ENCODE measurements at regions not wholly inside any gene's neighbourhood (a gene's known extent, or its start where the extent isn't known, plus 50 kb on each side); places are given as distances from the start of the nearest gene placed in this dataset.

DNA sequence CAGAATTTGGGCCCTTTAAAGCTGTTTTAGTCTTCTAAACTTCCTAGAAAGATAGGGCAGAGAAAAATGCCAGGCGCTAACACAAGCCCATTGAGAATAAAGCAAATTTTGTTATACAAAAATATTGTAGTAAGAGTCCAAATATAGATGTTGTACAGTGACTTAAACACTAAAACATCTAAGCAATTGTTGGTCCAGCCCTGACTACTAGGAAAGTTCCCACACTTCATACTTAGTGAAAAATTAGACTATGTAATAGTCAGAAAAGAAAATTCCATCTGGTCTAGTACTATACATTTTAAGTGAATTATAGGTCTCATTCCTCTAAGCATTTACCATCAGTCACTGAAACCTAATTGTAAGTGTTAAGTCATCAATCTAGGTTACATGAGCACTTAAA lies 1518.3 kb upstream of the SLC10A2 start:
- peaks cover 0 to 11% of the 10 kb centered on the region in 2 experiments; a peak in 3 of 4 replicates for H3K4me1 ChIP-seq (ENCODE audit: control insufficient read depth in 1 of 2, insufficient read depth in 2 of 2, low read length in 2 of 2)
- H3K4me2 ChIP-seq (ENCODE audit: low read length), result no peak overlapping the region
- H3K27ac ChIP-seq (ENCODE audit: low read depth, low read length), result no peak overlapping the region
- no peak for TF ChIP-seq CBX3 (IDR thresholded peaks at IDR 0.05; ENCODE audit: low read depth)
- TF ChIP-seq CTCF (IDR thresholded peaks at IDR 0.05 in 2 of 3, conservative IDR thresholded peaks at IDR 0.05 in 1 of 3; ENCODE audit: borderline replicate concordance in 1 of 3, insufficient read depth in 1 of 3, low read depth in 2 of 3, low read length in 2 of 3), result no peak
- TF ChIP-seq RAD21 (IDR thresholded peaks at IDR 0.05; ENCODE audit: low read depth), result no peak
- H3K9me2 ChIP-seq (ENCODE audit: insufficient read depth), result no peaks in the 10 kb centered on the region
- H3K36me3 ChIP-seq (ENCODE audit: control insufficient read depth in 1 of 2, insufficient read depth in 2 of 2, low read length in 2 of 2), result no peaks in the 10 kb centered on the region
- no peaks in the 10 kb centered on the region for H3K79me2 ChIP-seq (ENCODE audit: insufficient read depth, low read length)
- intact Hi-C loops (cut with micrococcal nuclease), result no loop called here
- BruUV-seq (replicated peaks), result no TSS peak
- H4K20me1 ChIP-seq (ENCODE audit: insufficient read depth), result no peaks in the 10 kb centered on the region
- no peaks in the 10 kb centered on the region for H3K9me3 ChIP-seq (ENCODE audit: control insufficient read depth in 1 of 2, insufficient read depth in 1 of 2, low read depth in 1 of 2, low read length in 2 of 2)
- DNase-seq (ENCODE audit: low read depth, low spot score), result no peak
- POLR2A ChIA-PET, result no interaction called here
- RAD21 ChIA-PET (ENCODE audit: low non-redundant PET in 1 of 2, low total read pairs in 2 of 2, uncharacterized antibody in 2 of 2, unreplicated experiment in 2 of 2), result no interaction called here
- H3K4me3 ChIP-seq (replicated peaks in 1 of 2; ENCODE audit: low read depth in 1 of 2, low read length in 2 of 2), result no peak overlapping the region
- H3K9ac ChIP-seq (ENCODE audit: low read length), result no peak overlapping the region
- no peaks in the 10 kb centered on the region for H3K27me3 ChIP-seq (ENCODE audit: insufficient read depth, low read length)
- H2AFZ ChIP-seq (ENCODE audit: low read depth, low read length, poor library complexity, severe bottlenecking), result no peak overlapping the region
- no peak for ATAC-seq
- CTCF ChIA-PET, result no interaction called here

DNA sequence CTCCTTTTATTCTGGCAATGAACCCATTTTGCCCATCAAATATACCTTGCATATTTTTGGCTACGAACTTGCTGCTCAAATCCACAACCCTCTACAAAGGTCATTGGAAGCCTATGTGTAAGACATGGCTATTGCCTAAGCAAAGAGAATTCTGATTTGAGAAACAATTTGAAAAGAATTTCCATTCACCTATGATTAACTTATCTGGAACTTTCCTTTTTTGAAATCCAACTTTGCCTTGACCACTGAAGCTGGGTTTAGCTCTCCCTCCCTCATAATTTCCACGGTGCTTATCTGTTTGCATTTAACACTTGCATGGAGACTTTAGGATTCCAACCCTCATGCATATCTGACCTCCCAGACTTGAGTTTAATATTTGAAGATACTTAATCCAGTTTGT lies 1514.7 kb upstream of the SLC10A2 start:
- Histone ChIP-seq H3K4me2 (ENCODE audit: low read length) (no peak overlapping the region), H2AFZ (ENCODE audit: low read depth, low read length, poor library complexity, severe bottlenecking) (no peak overlapping the region), H3K9ac (ENCODE audit: low read length) (no peak overlapping the region), H3K9me2 (ENCODE audit: insufficient read depth) (no peaks in the 10 kb centered on the region), H3K36me3 (ENCODE audit: control insufficient read depth in 1 of 2, insufficient read depth in 2 of 2, low read length in 2 of 2) (no peaks in the 10 kb centered on the region), H3K79me2 (ENCODE audit: insufficient read depth, low read length) (no peaks in the 10 kb centered on the region), H3K27me3 (ENCODE audit: insufficient read depth, low read length) (no peaks in the 10 kb centered on the region), H3K4me3 (replicated peaks in 1 of 2; ENCODE audit: low read depth in 1 of 2, low read length in 2 of 2) (no peak overlapping the region), H3K27ac (ENCODE audit: low read depth, low read length) (no peak overlapping the region), H3K9me3 (ENCODE audit: control insufficient read depth in 1 of 2, insufficient read depth in 1 of 2, low read depth in 1 of 2, low read length in 2 of 2) (no peaks in the 10 kb centered on the region), H3K4me1 (ENCODE audit: control insufficient read depth in 1 of 2, insufficient read depth in 2 of 2, low read length in 2 of 2) (peaks cover 0 to 6% of the 10 kb centered on the region in 2 experiments; a peak in 3 of 4 replicates), H4K20me1 (ENCODE audit: insufficient read depth) (no peaks in the 10 kb centered on the region)
- no peak for DNase-seq (ENCODE audit: low read depth, low spot score)
- ChIA-PET CTCF (no interaction called here), POLR2A (no interaction called here), RAD21 (ENCODE audit: low non-redundant PET in 1 of 2, low total read pairs in 2 of 2, uncharacterized antibody in 2 of 2, unreplicated experiment in 2 of 2) (no interaction called here)
- no peak for ATAC-seq
- BruUV-seq (replicated peaks), result no TSS peak
- intact Hi-C loops (cut with micrococcal nuclease), result no loop called here
- TF ChIP-seq FOSL1 (IDR thresholded peaks at IDR 0.05; ENCODE audit: low read depth) (no peak), EGR1 (IDR thresholded peaks at IDR 0.05; ENCODE audit: low read depth) (no peak), REST (IDR thresholded peaks at IDR 0.05; ENCODE audit: low read depth) (no peak), ELF1 (IDR thresholded peaks at IDR 0.05; ENCODE audit: borderline replicate concordance, low read depth) (no peak), EZH2 (IDR thresholded peaks at IDR 0.05) (no peak), YY1 (IDR thresholded peaks at IDR 0.05; ENCODE audit: extremely low read depth, insufficient replicate concordance, low read depth, low read length) (no peak), EZH2phosphoT487 (IDR thresholded peaks at IDR 0.05; ENCODE audit: borderline replicate concordance) (no peak), ZFX (IDR thresholded peaks at IDR 0.05) (no peak), CBX3 (IDR thresholded peaks at IDR 0.05; ENCODE audit: low read depth) (no peak), POLR2A (IDR thresholded peaks at IDR 0.05; ENCODE audit: borderline replicate concordance, extremely low read depth, insufficient read depth, insufficient read length) (no peak), ZNF274 (IDR thresholded peaks at IDR 0.05; ENCODE audit: low read depth, low read length) (no peak)
- TF ChIP-seq, protein P1, sequence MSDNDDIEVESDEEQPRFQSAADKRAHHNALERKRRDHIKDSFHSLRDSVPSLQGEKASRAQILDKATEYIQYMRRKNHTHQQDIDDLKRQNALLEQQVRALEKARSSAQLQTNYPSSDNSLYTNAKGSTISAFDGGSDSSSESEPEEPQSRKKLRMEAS (IDR thresholded peaks at IDR 0.05), result no peak

All from HCT116 (cell line).